K562 (cell line): ENCODE measurements at regions not wholly inside any gene's neighbourhood (a gene's known extent, or its start where the extent isn't known, plus 50 kb on each side); places are given as distances from the start of the nearest gene placed in this dataset.

Experiments
- ATAC-seq: fragments of 200-7000 bp; cut with Tn5 transposase; 3 replicates; pipeline ENCODE4 v1.9.1; 2020; ENCODE audit warnings: moderate library complexity
- BruUV-seq: library from RNA; stranded (reverse); fragments of 400-500 nt; replicated peaks from 2 replicates; lab custom pipeline; 2021; lab: Mats Ljungman, UMichigan
- CTCF ChIA-PET: fragments of 300-600 bp; formaldehyde crosslinking; extraction: SDS; loops from one replicate; lab custom pipeline; 2021; ENCODE audit warnings: low intra/inter-chr PET ratio; lab: Yijun Ruan, JAX
- POLR2A ChIA-PET: fragments of 300-600, 350-650 bp; sonication (Branson Sonifier 250); formaldehyde crosslinking; extraction: SDS; loops from one replicate; lab custom pipeline; 2021; ENCODE audit warnings: antibody characterized with exemption, inconsistent platforms; lab: Yijun Ruan, JAX
- DNase-seq, 4 experiments: peaks; one replicate each; pipeline versions ENCODE4 v3.0.0 to v3.0.0-alpha.2; 2011 to 2018; ENCODE audit warnings: low spot score in 3 of 4, mixed read lengths in 3 of 4; ENCODE audit errors: extremely low read depth in 1 of 4
- FAIRE-seq: peaks from 2 replicates; lab custom pipeline; 2011; peaks lifted over from hg19 to GRCh38; lab: Jason Lieb, UNC
- H2AFZ ChIP-seq: 2 replicates; pipeline ENCODE4 v1.6.0; 2011; ENCODE audit warnings: low read depth, low read length, control low read depth, inconsistent platforms
- H3K27ac ChIP-seq: fragments of 200-600 bp; 3 replicates; pipeline ENCODE4 v1.8.0; 2011; ENCODE audit warnings: low read depth, mild to moderate bottlenecking, control low read depth, inconsistent platforms, low read length, moderate library complexity, mixed read lengths; ENCODE audit errors: extremely low read depth
- H3K27me3 ChIP-seq, 2 experiments: fragments of 300-600 bp in 1 of 2; 2 replicates in 1 of 2; 3 replicates in 1 of 2; pipeline versions ENCODE4 v1.6.0 to v1.8.0; 2011; ENCODE audit warnings: inconsistent platforms in 2 of 2, low read length in 2 of 2, mild to moderate bottlenecking in 1 of 2, mixed read lengths in 1 of 2, moderate library complexity in 1 of 2; ENCODE audit not compliant: control insufficient read depth in 2 of 2, insufficient read depth in 2 of 2
- H3K36me3 ChIP-seq: fragments of 300-600 bp; 3 replicates; pipeline ENCODE4 v1.8.0; 2011; ENCODE audit warnings: mild to moderate bottlenecking, low read length, inconsistent platforms; ENCODE audit not compliant: control insufficient read depth, insufficient read depth
- H3K4me1 ChIP-seq, 2 experiments: fragments of 200-600 bp in 1 of 2; replicated peaks in 1 of 2; 2 replicates in 1 of 2; 3 replicates in 1 of 2; pipeline versions ENCODE4 v1.5.1 to v1.8.0; 2011; ENCODE audit warnings: inconsistent platforms in 2 of 2, low read length in 2 of 2, mild to moderate bottlenecking in 1 of 2, mixed read lengths in 1 of 2, moderate library complexity in 1 of 2; ENCODE audit not compliant: control insufficient read depth in 2 of 2, insufficient read depth in 2 of 2
- H3K4me2 ChIP-seq: 2 replicates; pipeline ENCODE4 v1.6.1; 2011; ENCODE audit warnings: low read length, control low read depth, inconsistent platforms, mixed read lengths; ENCODE audit not compliant: insufficient read depth
- H3K4me3 ChIP-seq: fragments of 200-600 bp; sonication (generic), shearing (Covaris generic); 2 replicates; pipeline ENCODE4 v1.5.1; 2016; ENCODE audit warnings: control low read depth, inconsistent platforms
- H3K79me2 ChIP-seq: fragments of 200-600 bp; 3 replicates; pipeline ENCODE4 v1.8.0; 2011; ENCODE audit warnings: low read length, inconsistent platforms; ENCODE audit not compliant: control insufficient read depth, insufficient read depth
- H3K9ac ChIP-seq, 2 experiments: 2 replicates each; pipeline versions ENCODE4 v1.6.0 to v1.6.1; 2011; ENCODE audit warnings: low read depth in 2 of 2, low read length in 2 of 2, control low read depth in 1 of 2, inconsistent platforms in 1 of 2, mild to moderate bottlenecking in 1 of 2, mixed read lengths in 1 of 2; ENCODE audit not compliant: insufficient read depth in 1 of 2
- H3K9me1 ChIP-seq: one replicate; pipeline ENCODE4 v1.6.0; 2011; ENCODE audit warnings: inconsistent platforms, mild to moderate bottlenecking, low read length, moderate library complexity; ENCODE audit not compliant: control insufficient read depth, insufficient read depth
- H3K9me3 ChIP-seq: replicated peaks from 2 replicates; pipeline ENCODE4 v1.5.1; 2011; ENCODE audit warnings: low read depth, low read length, inconsistent platforms; ENCODE audit not compliant: control insufficient read depth, insufficient read depth
- H4K20me1 ChIP-seq: replicated peaks from 2 replicates; pipeline ENCODE4 v1.6.1; 2011; ENCODE audit warnings: low read length, inconsistent platforms, mixed read lengths; ENCODE audit not compliant: control insufficient read depth, insufficient read depth
- ETS1 ChIP-seq: conservative IDR thresholded peaks from 2 replicates; pipeline ENCODE4 v1.6.1; 2011; ENCODE audit warnings: low read depth, mild to moderate bottlenecking, low read length; ENCODE audit not compliant: control insufficient read depth
- HMG20A ChIP-seq: fragments of 450-650 bp; formaldehyde crosslinking; conservative IDR thresholded peaks from 2 replicates; pipeline ENCODE4 v1.4.0; 2020; ENCODE audit warnings: mild to moderate bottlenecking, mixed read lengths
- HMG20B ChIP-seq: fragments of 250-450 bp; sonication (Bioruptor Pico); IDR thresholded peaks from 2 replicates; pipeline ENCODE4 v1.5.0; 2021; ENCODE audit warnings: mild to moderate bottlenecking
- MECOM ChIP-seq: fragments of 250-450 bp; sonication (Bioruptor Pico); IDR thresholded peaks from 2 replicates; pipeline ENCODE4 v1.8.0; 2022; ENCODE audit warnings: inconsistent platforms
- NFIX ChIP-seq: fragments of 250-450 bp; sonication (Bioruptor Pico); IDR thresholded peaks from 2 replicates; pipeline ENCODE4 v1.4.0; 2020; ENCODE audit warnings: low read depth, mild to moderate bottlenecking, moderate library complexity
- NFXL1 ChIP-seq: fragments of 450-650 bp; formaldehyde crosslinking; IDR thresholded peaks from 2 replicates; pipeline ENCODE4 v1.4.0; 2021; ENCODE audit warnings: mild to moderate bottlenecking
- NR2C1 ChIP-seq, 2 experiments: fragments of 450-650 bp; IDR thresholded peaks; 2 replicates each; pipeline ENCODE4 v1.6.1; 2017; ENCODE audit warnings: mild to moderate bottlenecking in 2 of 2, antibody characterized with exemption in 1 of 2, inconsistent platforms in 1 of 2, missing compliant biosample characterization in 1 of 2, missing genetic modification characterization in 1 of 2
- PREB ChIP-seq: sonication (generic); formaldehyde crosslinking; IDR thresholded peaks from 2 replicates; pipeline ENCODE4 v1.8.1; 2023; ENCODE audit warnings: mild to moderate bottlenecking, missing genetic modification reagents
- SMARCE1 ChIP-seq: fragments of 450-650 bp; IDR thresholded peaks from 2 replicates; pipeline ENCODE4 v1.7.1; 2016; ENCODE audit warnings: mild to moderate bottlenecking
- ZC3H11A ChIP-seq: IDR thresholded peaks from 2 replicates; pipeline ENCODE4 v1.6.1; 2012; ENCODE audit warnings: low read depth, low read length, improper control_type of control experiment
- ZNF282 ChIP-seq: sonication (generic); formaldehyde crosslinking; IDR thresholded peaks from 2 replicates; pipeline ENCODE4 v1.8.1; 2023; ENCODE audit warnings: missing genetic modification reagents
- ZSCAN32 ChIP-seq: fragments of 450-650 bp; formaldehyde crosslinking; IDR thresholded peaks from 2 replicates; pipeline ENCODE4 v1.4.0; 2020; ENCODE audit warnings: mild to moderate bottlenecking, moderate library complexity
- WGBS: fragments of 100-300 bp; shearing (Covaris generic); methylation state at CpG from one replicate; pipeline ENCODE4 v1.1.6; 2016; ENCODE audit warnings: low coverage, mixed read lengths; ENCODE audit not compliant: insufficient coverage; ENCODE audit errors: missing lambda C conversion rate; 5-methylcytosine and 5-hydroxymethylcytosine counted together
- in situ Hi-C: fragments of 300-500 bp; cut with MboI; formaldehyde crosslinking; loops from 4 replicates; pipeline ENCODE4 v1.15.0; 2018; ENCODE audit warnings: inconsistent platforms, mixed read lengths
- intact Hi-C: fragments of 100-400 bp; cut with micrococcal nuclease; formaldehyde crosslinking; loops from 2 replicates; pipeline ENCODE4 v1.14.2; 2022
- TF ChIP-seq, protein P1 (sequence below): fragments of 200-800 bp; sonication (Bioruptor generic); IDR thresholded peaks from 2 replicates; pipeline ENCODE4 v1.6.1; 2017; ENCODE audit warnings: missing genetic modification characterization, missing compliant biosample characterization

DNA sequence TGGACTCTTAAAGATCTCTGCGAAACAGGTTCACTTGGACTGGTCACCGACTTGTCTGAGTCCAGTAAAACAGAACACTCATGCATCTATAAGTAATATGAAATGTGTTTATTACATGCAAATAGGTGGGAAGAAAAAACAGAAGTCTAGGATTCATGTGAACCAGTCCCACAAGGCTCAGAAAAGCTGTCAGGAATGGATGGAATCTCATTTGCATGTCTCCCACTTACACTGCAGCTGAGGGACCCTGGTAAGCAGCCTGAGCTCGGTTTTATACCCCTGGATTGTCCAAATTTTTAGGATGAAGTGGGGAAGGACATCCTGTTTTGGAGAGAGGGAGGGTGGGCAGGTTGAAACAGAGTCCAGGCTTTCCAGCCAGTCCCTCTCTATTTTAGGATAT, 1545.1 kb upstream of the PCDH20 start:
- BruUV-seq, result no TSS peak
- TF ChIP-seq PREB (CRISPR knock-in tag), result no peak
- no peak for TF ChIP-seq MECOM (CRISPR knock-in tag)
- TF ChIP-seq ZC3H11A, result no peak
- no peak for TF ChIP-seq NR2C1 (IDR thresholded peaks at IDR 0.05)
- TF ChIP-seq NR2C1 (tag; IDR thresholded peaks at IDR 0.05), result no peak
- no peak for TF ChIP-seq ZNF282 (CRISPR knock-in tag)
- TF ChIP-seq SMARCE1, result no peak
- TF ChIP-seq, protein P1, sequence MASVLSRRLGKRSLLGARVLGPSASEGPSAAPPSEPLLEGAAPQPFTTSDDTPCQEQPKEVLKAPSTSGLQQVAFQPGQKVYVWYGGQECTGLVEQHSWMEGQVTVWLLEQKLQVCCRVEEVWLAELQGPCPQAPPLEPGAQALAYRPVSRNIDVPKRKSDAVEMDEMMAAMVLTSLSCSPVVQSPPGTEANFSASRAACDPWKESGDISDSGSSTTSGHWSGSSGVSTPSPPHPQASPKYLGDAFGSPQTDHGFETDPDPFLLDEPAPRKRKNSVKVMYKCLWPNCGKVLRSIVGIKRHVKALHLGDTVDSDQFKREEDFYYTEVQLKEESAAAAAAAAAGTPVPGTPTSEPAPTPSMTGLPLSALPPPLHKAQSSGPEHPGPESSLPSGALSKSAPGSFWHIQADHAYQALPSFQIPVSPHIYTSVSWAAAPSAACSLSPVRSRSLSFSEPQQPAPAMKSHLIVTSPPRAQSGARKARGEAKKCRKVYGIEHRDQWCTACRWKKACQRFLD (CRISPR knock-in tag), result no peak
- no peak for TF ChIP-seq ZSCAN32 (CRISPR knock-in tag)
- TF ChIP-seq HMG20A, result no peak
- no peak for TF ChIP-seq ETS1
- no peak for TF ChIP-seq NFIX (CRISPR knock-in tag)
- TF ChIP-seq NFXL1 (CRISPR knock-in tag), result no peak
- no peak for TF ChIP-seq HMG20B (CRISPR knock-in tag)
- ATAC-seq (no peak), DNase-seq (no peak), FAIRE-seq (no peak)
- no peaks in the 10 kb centered on the region for H3K79me2 ChIP-seq
- WGBS, result 0% methylated on average over 3 of the region's 3 CpGs
- no peaks in the 10 kb centered on the region for H3K9me1 ChIP-seq
- intact Hi-C loops, result no loop called here
- H3K9me3 ChIP-seq, result no peaks in the 10 kb centered on the region
- in situ Hi-C loops, result no loop called here
- H4K20me1 ChIP-seq, result no peaks in the 10 kb centered on the region
- H3K4me2 ChIP-seq, result no peak overlapping the region
- no peak overlapping the region for H3K9ac ChIP-seq
- no peaks in the 10 kb centered on the region for H3K36me3 ChIP-seq
- no peaks in the 10 kb centered on the region for H3K4me1 ChIP-seq
- H3K27ac ChIP-seq, result no peak overlapping the region
- H3K27me3 ChIP-seq, result no peaks in the 10 kb centered on the region
- ChIA-PET POLR2A (no interaction called here), CTCF (no interaction called here)
- H2AFZ ChIP-seq, result no peak overlapping the region
- H3K4me3 ChIP-seq, result no peak overlapping the region
